A673 (cell line): ENCODE measurements at regions not wholly inside any gene's neighbourhood (a gene's known extent, or its start where the extent isn't known, plus 50 kb on each side); places are given as distances from the start of the nearest gene placed in this dataset.

Experiments
- BruUV-seq: library from RNA; stranded (reverse); fragments of 400-500 nt; replicated peaks from 2 replicates; lab custom pipeline; 2021; lab: Mats Ljungman, UMichigan
- CTCF ChIA-PET: fragments of 300-600 bp; sonication (Branson Sonifier 250); formaldehyde crosslinking; loops from one replicate; lab custom pipeline; 2022; ENCODE audit warnings: antibody characterized with exemption; lab: Charles Lee
- POLR2A ChIA-PET: fragments of 300-600 bp; sonication (Branson Sonifier 250); formaldehyde crosslinking; loops from one replicate; lab custom pipeline; 2022; ENCODE audit warnings: antibody characterized with exemption; ENCODE audit not compliant: low non-redundant PET; lab: Charles Lee
- DNase-seq: peaks from one replicate; pipeline ENCODE4 v3.0.0-alpha.2; 2015; ENCODE audit warnings: low spot score
- H3K27ac ChIP-seq: fragments of 200-600 bp; sonication (generic); 2 replicates; pipeline ENCODE4 v1.5.1; 2016; ENCODE audit warnings: mixed run types, low read depth, mild to moderate bottlenecking, mixed read lengths, antibody characterized with exemption, low read length; ENCODE audit not compliant: poor library complexity, severe bottlenecking
- H3K27me3 ChIP-seq: fragments of 200-600 bp; sonication (generic); replicated peaks from 2 replicates; pipeline ENCODE4 v1.6.1; 2017; ENCODE audit warnings: mixed run types, low read depth, mild to moderate bottlenecking, mixed read lengths, antibody characterized with exemption, low read length; ENCODE audit not compliant: insufficient read depth, poor library complexity
- H3K36me3 ChIP-seq: fragments of 200-600 bp; sonication (generic); 2 replicates; pipeline ENCODE4 v1.6.1; 2016; ENCODE audit warnings: mixed run types, mild to moderate bottlenecking, mixed read lengths, antibody characterized with exemption, low read length; ENCODE audit not compliant: insufficient read depth, poor library complexity, severe bottlenecking
- H3K4me1 ChIP-seq: fragments of 200-600 bp; sonication (generic); 2 replicates; pipeline ENCODE4 v1.6.1; 2017; ENCODE audit warnings: mixed run types, mild to moderate bottlenecking, mixed read lengths, antibody characterized with exemption, low read length; ENCODE audit not compliant: insufficient read depth, poor library complexity, severe bottlenecking
- H3K4me3 ChIP-seq: fragments of 200-600 bp; sonication (generic); 2 replicates; pipeline ENCODE4 v1.5.1; 2016; ENCODE audit warnings: low read depth, mixed run types, mild to moderate bottlenecking, mixed read lengths, low read length; ENCODE audit not compliant: poor library complexity, severe bottlenecking
- H3K9me3 ChIP-seq: fragments of 200-600 bp; sonication (generic); 2 replicates; pipeline ENCODE4 v1.6.1; 2016; ENCODE audit warnings: mixed run types, low read depth, mild to moderate bottlenecking, mixed read lengths, antibody characterized with exemption, low read length; ENCODE audit not compliant: poor library complexity, severe bottlenecking
- CTCF ChIP-seq: fragments of 300-800, 200-600 bp; sonication (generic); conservative IDR thresholded peaks from 2 replicates; pipeline ENCODE4 v1.5.1; 2017; ENCODE audit warnings: low read depth, mild to moderate bottlenecking, antibody characterized with exemption, low read length, moderate library complexity, mixed read lengths
- EZH2 ChIP-seq: fragments of 200-600 bp; sonication (generic); IDR thresholded peaks from 2 replicates; pipeline ENCODE4 v1.6.1; 2017; ENCODE audit warnings: borderline replicate concordance, low read depth, mild to moderate bottlenecking, mixed read lengths, antibody characterized with exemption, low read length; ENCODE audit not compliant: poor library complexity, severe bottlenecking
- intact Hi-C: fragments of 100-400 bp; cut with micrococcal nuclease; formaldehyde crosslinking; loops from one replicate; pipeline ENCODE4 v1.10.0; 2022; ENCODE audit not compliant: unreplicated experiment

DNA sequence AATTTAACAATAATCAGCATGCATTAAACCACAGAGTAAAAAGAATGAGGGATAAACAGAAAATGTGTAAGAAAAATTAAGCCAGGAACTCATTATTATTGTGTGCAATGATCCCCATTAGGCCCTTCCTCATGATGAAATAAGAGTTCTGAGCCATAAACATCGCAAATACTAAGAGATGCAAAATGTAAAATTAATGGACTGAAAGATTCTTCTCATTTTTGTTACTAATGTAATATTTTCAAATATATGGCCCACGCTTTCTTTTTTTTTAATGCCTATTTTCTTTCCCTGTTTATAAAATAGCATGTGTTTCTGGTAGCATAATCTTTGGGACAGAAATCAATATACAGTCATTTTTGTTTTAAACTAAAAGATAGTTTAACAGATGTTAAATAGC lies 281.0 kb downstream of the PDGFC start:
- TF ChIP-seq CTCF, result no peak
- TF ChIP-seq EZH2, result no peak
- no peak for DNase-seq
- ChIA-PET POLR2A (no interaction called here), CTCF (no interaction called here)
- intact Hi-C loops, result no loop called here
- no peaks in the 10 kb centered on the region for H3K36me3 ChIP-seq
- H3K27me3 ChIP-seq, result no peaks in the 10 kb centered on the region
- BruUV-seq, result no TSS peak
- H3K9me3 ChIP-seq, result no peaks in the 10 kb centered on the region
- H3K4me3 ChIP-seq, result no peak overlapping the region
- no peak overlapping the region for H3K27ac ChIP-seq
- peaks cover 14% of the 10 kb centered on the region for H3K4me1 ChIP-seq

DNA sequence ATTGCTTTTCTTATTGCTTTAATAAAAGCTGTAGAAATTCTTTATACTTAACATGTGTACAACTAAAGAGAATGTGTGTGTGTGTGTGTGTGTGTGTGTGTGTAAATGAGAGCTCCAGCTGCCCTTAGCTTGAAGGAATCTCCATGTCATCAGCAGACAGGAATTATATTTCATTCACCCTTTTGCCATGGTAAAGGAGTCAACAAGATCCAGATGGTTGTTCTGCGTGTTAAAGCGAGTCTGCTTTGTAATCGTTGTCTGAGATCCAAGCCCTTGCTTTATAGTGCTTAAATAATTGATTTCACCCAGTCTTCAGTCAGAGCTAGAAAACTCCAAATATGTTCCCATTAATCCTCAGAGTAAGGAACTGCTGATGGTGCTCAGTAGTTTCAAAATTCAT lies 285.5 kb downstream of the PDGFC start:
- no TSS peak for BruUV-seq
- POLR2A ChIA-PET, result interaction anchor here (0.7 kb wide), 1 partner anchor 100 kb away, joined by 3 read pairs; no protein-coding TSS in a partner anchor

DNA sequence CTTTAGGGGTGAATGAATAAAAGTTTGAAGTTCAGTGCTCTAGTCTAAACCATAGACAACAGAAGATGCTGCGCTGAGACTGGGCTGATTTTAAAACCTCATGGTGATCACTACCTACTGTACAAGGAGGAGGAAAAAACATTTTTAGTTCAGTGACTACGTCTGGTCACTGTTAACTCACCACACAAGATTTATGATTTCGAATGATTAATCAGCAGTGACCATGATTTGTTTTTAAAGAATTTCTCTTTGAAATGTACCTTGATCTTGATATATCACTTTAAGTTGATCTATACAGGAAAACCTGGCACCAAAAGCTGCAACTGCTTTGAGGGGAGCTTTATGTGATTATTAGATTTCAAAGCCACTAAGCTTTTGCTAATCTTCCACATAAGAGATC lies 286.3 kb downstream of the PDGFC start:
- Histone ChIP-seq H3K4me1 (peaks cover 21% of the 10 kb centered on the region), H3K36me3 (no peaks in the 10 kb centered on the region), H3K9me3 (no peaks in the 10 kb centered on the region), H3K27ac (peak overlapping the region; percentile 57), H3K4me3 (no peak overlapping the region), H3K27me3 (no peaks in the 10 kb centered on the region)
- ChIA-PET CTCF (no interaction called here), POLR2A (interaction anchor here (0.7 kb wide), 1 partner anchor 99 kb away, joined by 3 read pairs; no protein-coding TSS in a partner anchor)
- no peak for TF ChIP-seq EZH2
- no peak for TF ChIP-seq CTCF
- no peak for DNase-seq
- intact Hi-C loops, result no loop called here
- no TSS peak for BruUV-seq

More for the DNA sequence above, 285.5 kb downstream of the PDGFC start:
- H3K4me1 ChIP-seq, result peaks cover 21% of the 10 kb centered on the region
- no peak for TF ChIP-seq EZH2
- TF ChIP-seq CTCF, result no peak
- peak; percentile 85 for DNase-seq
- H3K27ac ChIP-seq, result peak overlapping the region; percentile 57
- intact Hi-C loops, result no loop called here
- no peak overlapping the region for H3K4me3 ChIP-seq
- CTCF ChIA-PET, result no interaction called here
- H3K36me3 ChIP-seq, result no peaks in the 10 kb centered on the region
- H3K27me3 ChIP-seq, result no peaks in the 10 kb centered on the region
- H3K9me3 ChIP-seq, result no peaks in the 10 kb centered on the region
